Activated naive CD8-positive, alpha-beta T cell (primary cell): ENCODE measurements at regions not wholly inside any gene's neighbourhood (a gene's known extent, or its start where the extent isn't known, plus 50 kb on each side); places are given as distances from the start of the nearest gene placed in this dataset.
"Not testable (repeated sequence)": the region's sequence is repeated elsewhere in the genome, so short reads cannot be mapped to it uniquely, and the experiment has no call there.

Source experiments
- H3K27ac Mint-ChIP-seq: one replicate; pipeline ENCODE4 v1.8.0; 2021; ENCODE audit warnings: mixed read lengths
- H3K27me3 Mint-ChIP-seq: one replicate; pipeline ENCODE4 v1.8.0; 2021; ENCODE audit warnings: mixed read lengths
- H3K36me3 Mint-ChIP-seq: one replicate; pipeline ENCODE4 v1.8.0; 2021; ENCODE audit warnings: mixed read lengths
- H3K4me1 Mint-ChIP-seq: one replicate; pipeline ENCODE4 v1.8.0; 2021; ENCODE audit warnings: low read depth, mixed read lengths
- H3K4me3 Mint-ChIP-seq: one replicate; pipeline ENCODE4 v1.8.0; 2021; ENCODE audit warnings: mild to moderate bottlenecking, mixed read lengths
- H3K9me3 Mint-ChIP-seq: one replicate; pipeline ENCODE4 v1.8.0; 2021; ENCODE audit warnings: low read depth, mixed read lengths

DNA sequence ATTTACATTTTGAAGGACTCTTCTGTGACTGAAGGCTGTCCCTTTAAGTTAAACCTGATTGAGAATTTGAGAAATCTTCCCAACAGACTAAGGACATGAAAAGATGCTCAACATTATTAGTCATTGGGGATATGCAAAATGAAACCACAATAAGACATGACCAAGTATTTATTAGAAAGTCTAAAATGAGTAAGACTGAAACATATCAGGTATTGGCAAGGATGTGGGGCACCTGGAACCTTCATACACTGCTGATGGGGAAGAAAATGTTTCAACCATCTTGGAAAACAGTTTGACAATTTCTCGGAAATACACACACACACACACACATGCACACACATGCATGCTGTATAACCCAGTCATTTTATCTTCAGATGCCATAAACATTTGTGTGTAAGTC is 132.1 kb upstream of the CDK6 start:
- no peaks in the 10 kb centered on the region for H3K27me3 Mint-ChIP-seq
- H3K27ac Mint-ChIP-seq, result no peak overlapping the region
- peaks cover 6% of the 10 kb centered on the region for H3K4me1 Mint-ChIP-seq
- no peaks in the 10 kb centered on the region for H3K36me3 Mint-ChIP-seq
- no peak overlapping the region for H3K4me3 Mint-ChIP-seq
- no peaks in the 10 kb centered on the region for H3K9me3 Mint-ChIP-seq

DNA sequence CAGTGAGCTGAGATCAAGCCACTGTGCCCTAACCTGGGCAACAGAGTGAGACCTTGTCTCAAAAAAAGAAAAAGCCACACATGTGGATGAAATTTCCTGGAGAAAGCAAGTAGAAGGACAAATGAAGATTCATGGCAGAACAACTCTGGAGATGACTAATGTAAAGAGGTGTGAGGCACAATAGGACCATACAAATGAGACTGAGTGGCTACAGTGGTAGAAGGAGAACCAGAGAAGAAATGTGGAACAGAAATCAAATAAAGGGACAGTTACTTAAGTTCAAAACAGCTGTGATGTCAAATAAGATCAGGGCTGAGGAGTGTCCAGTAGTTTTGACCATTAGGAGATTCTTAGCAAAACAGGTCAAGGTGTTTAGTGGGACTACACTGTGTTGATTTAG is 130.9 kb upstream of the CDK6 start:
- Mint-ChIP-seq H3K27me3 (no peaks in the 10 kb centered on the region), H3K4me3 (no peak overlapping the region), H3K27ac (no peak overlapping the region), H3K4me1 (peaks cover 4% of the 10 kb centered on the region), H3K9me3 (no peaks in the 10 kb centered on the region), H3K36me3 (no peaks in the 10 kb centered on the region)

DNA sequence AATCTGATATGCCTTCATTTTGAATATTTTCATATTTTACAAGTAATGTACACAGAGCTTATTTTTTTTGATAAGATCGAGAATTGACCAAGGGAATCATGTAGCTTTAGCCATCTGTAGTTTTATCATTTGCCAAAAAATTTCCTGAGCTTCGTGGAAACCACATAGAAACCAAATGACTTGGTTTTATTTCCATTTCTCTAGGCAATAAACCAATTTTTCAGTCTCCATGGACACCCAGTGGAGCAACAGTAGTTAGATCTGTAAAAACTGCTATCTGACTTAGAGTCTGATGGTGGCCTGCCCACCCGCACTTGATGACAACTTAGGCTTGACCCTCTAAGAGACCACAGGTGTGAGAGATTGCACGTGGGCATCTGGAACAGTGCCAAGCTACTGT is 127.8 kb upstream of the CDK6 start:
- H3K9me3 Mint-ChIP-seq, result no peaks in the 10 kb centered on the region
- H3K4me3 Mint-ChIP-seq, result no peak overlapping the region
- no peak overlapping the region for H3K27ac Mint-ChIP-seq
- H3K4me1 Mint-ChIP-seq, result peaks cover 4% of the 10 kb centered on the region
- no peaks in the 10 kb centered on the region for H3K36me3 Mint-ChIP-seq
- H3K27me3 Mint-ChIP-seq, result no peaks in the 10 kb centered on the region

DNA sequence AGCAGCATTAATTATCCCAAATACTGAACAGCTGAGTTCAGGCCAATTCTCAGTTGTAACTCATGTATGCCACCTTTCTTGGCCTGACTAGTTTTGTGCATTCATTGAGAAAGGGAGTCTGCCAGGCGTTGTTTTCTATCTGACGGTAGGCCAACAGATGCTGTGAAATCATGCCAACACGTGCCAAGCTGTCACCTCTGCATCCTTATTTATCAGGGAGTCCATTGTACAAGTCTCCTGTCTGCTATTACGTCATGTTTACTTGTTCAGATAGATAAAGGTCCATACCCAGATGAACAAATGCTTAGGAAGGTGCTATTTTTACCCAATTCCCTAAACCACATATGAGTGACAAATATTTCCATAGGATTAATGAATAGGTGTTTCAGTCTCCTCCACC is 127.2 kb upstream of the CDK6 start:
- Mint-ChIP-seq H3K36me3 (no peaks in the 10 kb centered on the region), H3K9me3 (no peaks in the 10 kb centered on the region), H3K27ac (no peak overlapping the region), H3K4me1 (peaks cover 3% of the 10 kb centered on the region), H3K27me3 (no peaks in the 10 kb centered on the region), H3K4me3 (no peak overlapping the region)

DNA sequence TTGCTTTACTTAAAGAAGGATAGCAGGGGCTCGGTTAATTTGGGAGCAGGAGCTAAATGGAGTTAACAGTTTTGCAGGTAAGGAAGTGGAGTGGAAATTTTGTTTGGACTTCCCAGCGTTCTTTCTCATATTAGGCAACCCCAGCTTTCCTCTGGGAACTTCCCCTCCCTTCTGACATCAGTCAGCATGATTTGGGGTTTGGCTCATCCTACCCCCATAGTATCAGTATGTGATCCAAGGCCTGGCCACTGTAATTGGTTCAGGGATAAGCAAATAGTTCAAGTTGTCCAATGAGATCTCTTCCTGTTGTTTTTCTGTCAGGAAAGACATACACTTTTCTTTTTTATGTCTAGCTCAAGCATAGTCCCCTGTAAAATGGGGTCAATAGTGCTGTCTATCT is 125.6 kb upstream of the CDK6 start:
- Mint-ChIP-seq H3K27ac (no peak overlapping the region), H3K4me1 (no peaks in the 10 kb centered on the region), H3K9me3 (no peaks in the 10 kb centered on the region), H3K27me3 (no peaks in the 10 kb centered on the region), H3K4me3 (no peak overlapping the region), H3K36me3 (peaks cover 2% of the 10 kb centered on the region)

DNA sequence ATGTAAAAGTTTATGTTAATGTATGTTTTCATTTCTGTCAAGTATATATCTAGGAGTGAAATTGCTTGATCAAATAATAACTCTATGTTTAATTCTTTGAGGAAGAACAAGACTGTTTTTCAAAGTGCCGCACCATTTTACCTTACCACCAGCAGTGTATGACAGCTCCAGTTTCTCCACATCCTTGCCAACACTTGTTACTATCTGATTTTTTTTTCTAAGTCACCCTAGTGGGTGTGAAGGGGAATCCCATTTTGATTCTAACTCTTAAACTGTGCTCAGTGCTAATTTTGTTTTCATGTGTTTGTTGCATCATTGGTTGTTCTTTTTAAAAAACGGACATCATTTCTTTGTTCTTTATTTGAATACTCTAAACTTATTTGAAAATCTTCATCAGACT is 120.2 kb upstream of the CDK6 start:
- H3K27ac Mint-ChIP-seq, result no peak overlapping the region
- H3K27me3 Mint-ChIP-seq, result peaks cover 1% of the 10 kb centered on the region
- peaks cover 6% of the 10 kb centered on the region for H3K4me1 Mint-ChIP-seq
- peaks cover 7% of the 10 kb centered on the region for H3K9me3 Mint-ChIP-seq
- H3K4me3 Mint-ChIP-seq, result no peak overlapping the region
- H3K36me3 Mint-ChIP-seq, result peaks cover 10% of the 10 kb centered on the region

DNA sequence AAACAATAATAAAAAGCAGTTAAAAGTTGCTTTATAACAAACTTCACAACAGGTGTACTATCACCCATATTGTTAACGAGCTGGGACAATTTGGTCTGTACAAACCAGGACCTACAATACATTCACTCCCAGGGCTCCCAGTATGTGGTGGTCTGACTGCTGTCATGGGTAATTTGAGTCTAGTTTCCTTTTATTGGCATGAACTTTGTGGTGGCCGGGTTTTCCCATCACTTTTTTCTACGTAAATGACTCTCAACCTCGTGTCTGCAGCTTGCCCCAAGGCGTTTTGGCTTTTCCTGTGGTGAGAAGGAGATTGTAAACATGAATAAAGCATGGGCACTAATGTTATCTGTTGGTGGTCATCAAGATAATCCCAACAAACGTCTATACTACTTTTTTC is 118.7 kb upstream of the CDK6 start:
- Mint-ChIP-seq H3K36me3 (peaks cover 10% of the 10 kb centered on the region), H3K27me3 (peaks cover 1% of the 10 kb centered on the region), H3K4me1 (peaks cover 6% of the 10 kb centered on the region), H3K9me3 (peaks cover 7% of the 10 kb centered on the region), H3K27ac (peak overlapping the region; percentile 2), H3K4me3 (no peak overlapping the region)

DNA sequence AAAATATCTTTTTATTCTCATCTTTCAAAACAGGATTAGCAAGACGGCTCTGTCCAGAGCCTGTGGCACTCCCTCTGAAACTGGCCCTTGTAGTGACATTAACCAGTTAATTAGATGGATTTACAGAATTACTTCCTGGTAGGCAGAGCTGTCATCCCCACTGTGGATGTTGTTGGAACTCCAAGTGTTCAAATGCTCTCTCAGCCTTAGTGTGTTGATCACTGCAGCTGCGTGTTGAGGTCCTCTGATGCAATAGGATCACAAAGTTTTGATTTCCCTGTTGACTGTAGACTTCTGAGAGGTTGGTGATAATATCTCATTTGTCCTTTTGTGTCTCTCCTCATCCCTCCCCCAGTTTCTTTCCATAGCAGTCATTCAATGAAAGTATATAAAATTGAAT is 117.3 kb upstream of the CDK6 start:
- H3K27ac Mint-ChIP-seq, result peak overlapping the region; percentile 65
- peaks cover 6% of the 10 kb centered on the region for H3K4me1 Mint-ChIP-seq
- peaks cover 7% of the 10 kb centered on the region for H3K9me3 Mint-ChIP-seq
- H3K4me3 Mint-ChIP-seq, result no peak overlapping the region
- H3K27me3 Mint-ChIP-seq, result peaks cover 1% of the 10 kb centered on the region
- peaks cover 10% of the 10 kb centered on the region for H3K36me3 Mint-ChIP-seq

DNA sequence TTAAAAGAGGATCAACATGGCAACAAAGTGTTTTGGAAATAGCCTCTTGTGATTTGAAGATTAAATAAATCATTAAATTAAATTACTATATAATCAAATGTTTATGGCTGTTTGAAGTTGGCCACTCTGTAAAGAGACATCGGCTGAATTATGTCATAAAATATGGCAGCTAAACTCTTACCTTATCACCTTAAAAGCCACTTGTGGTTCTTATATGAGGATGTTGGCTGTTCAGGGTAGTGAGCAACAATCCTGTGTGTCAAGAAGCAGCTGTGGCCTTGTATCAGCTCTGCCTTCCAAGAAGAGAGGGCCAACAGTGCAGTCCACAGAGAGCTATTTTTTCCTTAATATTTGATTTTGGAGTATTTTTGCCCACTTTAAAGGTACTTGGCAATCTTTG is 113.4 kb upstream of the CDK6 start:
- Mint-ChIP-seq H3K9me3 (no peaks in the 10 kb centered on the region), H3K36me3 (no peaks in the 10 kb centered on the region), H3K4me1 (peaks cover 6% of the 10 kb centered on the region), H3K27me3 (peaks cover 2% of the 10 kb centered on the region), H3K27ac (no peak overlapping the region), H3K4me3 (no peak overlapping the region)

DNA sequence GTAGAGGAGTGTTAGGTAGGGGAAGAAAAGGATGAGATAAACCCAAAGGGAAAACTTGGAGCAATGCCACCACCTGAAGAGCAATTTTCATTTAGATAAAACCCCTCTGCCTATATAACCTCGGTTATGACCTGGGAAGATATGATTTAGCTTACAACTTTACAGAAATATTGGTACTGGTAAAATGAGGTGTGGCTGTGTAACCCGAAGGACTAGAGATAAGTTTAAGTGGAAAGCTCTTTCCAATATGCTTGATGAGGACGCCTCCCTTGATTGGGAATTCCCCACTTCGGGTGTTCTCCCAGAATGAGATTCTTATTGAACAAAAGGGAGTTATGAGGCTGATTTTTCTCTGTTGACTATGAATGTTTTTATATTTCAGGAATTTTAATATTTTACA is 109.5 kb upstream of the CDK6 start:
- Mint-ChIP-seq H3K9me3 (peaks cover 10% of the 10 kb centered on the region), H3K4me3 (no peak overlapping the region), H3K4me1 (peaks cover 3% of the 10 kb centered on the region), H3K36me3 (peaks cover 5% of the 10 kb centered on the region), H3K27ac (no peak overlapping the region), H3K27me3 (peaks cover 2% of the 10 kb centered on the region)

DNA sequence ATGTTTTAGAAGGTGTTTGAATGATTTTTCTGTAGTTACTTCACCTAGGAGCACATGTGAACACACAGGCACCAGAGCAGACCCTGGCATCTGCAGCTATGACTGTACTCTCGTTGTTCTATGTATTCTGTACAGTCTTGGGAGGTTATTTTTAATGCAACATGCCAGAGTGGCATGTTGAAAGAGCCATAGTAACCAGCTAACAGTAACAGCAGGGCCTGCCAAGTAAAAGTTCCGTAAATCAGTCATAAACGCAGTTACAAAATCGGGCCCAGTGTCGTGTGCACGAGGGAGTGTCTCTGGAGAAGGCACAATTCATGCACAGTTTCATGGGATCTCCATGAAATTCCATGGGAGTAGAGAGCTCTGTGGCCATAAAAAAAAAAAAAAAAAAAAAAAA is 108.3 kb upstream of the CDK6 start:
- Mint-ChIP-seq H3K4me3 (no peak overlapping the region), H3K27ac (no peak overlapping the region), H3K9me3 (peaks cover 16% of the 10 kb centered on the region), H3K36me3 (peaks cover 12% of the 10 kb centered on the region), H3K27me3 (peaks cover 2% of the 10 kb centered on the region), H3K4me1 (peaks cover 3% of the 10 kb centered on the region)

DNA sequence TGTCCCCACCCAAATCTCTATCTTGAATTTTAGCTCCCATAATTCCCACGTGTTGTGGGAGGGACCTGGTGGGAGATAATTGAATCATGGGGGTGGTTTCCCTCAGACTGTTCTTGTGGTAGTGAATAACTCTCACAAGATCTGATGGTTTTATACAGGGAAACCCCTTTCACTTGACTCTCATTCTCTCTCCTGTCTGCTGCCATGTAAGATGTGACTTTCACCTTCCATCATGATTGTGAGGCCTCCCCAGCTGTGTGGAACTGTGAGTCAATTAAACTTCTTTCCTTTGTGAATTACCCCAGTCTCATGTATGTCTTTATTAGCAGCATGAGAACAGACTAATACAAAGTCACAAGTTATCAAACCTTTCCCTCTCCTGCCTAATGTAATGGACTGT is 106.3 kb upstream of the CDK6 start:
- Mint-ChIP-seq H3K9me3 (peaks cover 20% of the 10 kb centered on the region), H3K27ac (peak overlapping the region; percentile 3)
- H3K4me1 Mint-ChIP-seq, result not testable (repeated sequence)

DNA sequence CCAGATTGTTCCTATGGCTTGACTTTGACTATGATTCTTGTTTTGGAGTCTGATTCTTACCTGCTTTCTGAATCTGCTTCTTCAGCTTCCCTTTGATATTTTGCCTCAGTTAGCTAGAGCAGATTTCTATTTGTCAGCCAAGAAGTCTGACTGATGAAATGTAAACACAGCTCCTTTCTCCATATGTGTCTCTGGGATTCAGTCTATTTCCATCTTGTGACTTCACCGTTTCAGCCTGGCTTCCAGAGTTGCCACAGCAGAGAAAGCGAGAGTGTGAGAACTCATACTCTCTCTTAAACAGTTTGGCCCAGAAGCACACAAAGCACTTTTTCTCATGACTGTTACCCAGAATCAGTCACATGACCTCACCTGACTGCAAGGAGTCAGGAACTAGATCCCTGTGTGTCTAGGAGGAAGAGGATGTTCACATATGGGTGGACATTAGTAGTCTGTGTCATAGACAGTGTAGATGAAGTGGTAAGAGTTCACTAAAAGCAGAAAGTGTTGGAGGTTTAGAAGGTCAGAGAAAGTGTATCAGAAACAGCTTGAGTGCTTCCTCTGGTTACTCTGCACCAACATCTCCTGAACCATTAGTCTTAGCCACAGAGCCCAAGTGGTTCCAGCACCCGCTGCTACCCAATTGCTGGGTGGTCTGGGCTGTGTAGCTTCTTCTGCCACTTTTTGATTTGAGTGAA is 103.4 kb upstream of the CDK6 start:
- Mint-ChIP-seq H3K36me3 (peaks cover 16% of the 10 kb centered on the region), H3K4me1 (peaks cover 3% of the 10 kb centered on the region), H3K27ac (no peak overlapping the region), H3K27me3 (no peaks in the 10 kb centered on the region), H3K9me3 (peaks cover 20% of the 10 kb centered on the region), H3K4me3 (no peak overlapping the region)

More for the DNA sequence above, 106.3 kb upstream of the CDK6 start:
- not testable (repeated sequence) for H3K27me3 Mint-ChIP-seq, H3K4me3 Mint-ChIP-seq
- H3K36me3 Mint-ChIP-seq, result peaks cover 16% of the 10 kb centered on the region

DNA sequence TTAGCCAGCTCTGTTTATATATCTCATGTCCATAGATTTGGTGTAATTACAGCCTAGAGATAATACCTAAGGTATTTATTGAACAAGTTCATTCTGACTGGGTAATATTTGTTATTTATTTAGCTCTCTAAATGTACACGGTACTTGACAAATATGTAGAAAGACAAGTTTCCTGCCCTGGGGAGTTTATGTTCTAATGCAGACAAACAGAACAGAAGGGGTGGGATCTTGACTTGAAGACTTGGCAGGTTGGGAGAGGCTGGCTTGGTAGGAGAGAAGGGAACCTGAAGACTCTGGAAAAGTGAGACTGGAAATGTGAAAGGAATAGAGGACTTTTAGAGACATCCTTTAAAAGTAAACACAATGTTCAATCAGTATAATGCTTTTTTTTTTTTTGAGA is 97.7 kb upstream of the CDK6 start:
- H3K4me1 Mint-ChIP-seq, result no peaks in the 10 kb centered on the region
- H3K9me3 Mint-ChIP-seq, result peaks cover 17% of the 10 kb centered on the region
- peaks cover 11% of the 10 kb centered on the region for H3K36me3 Mint-ChIP-seq
- no peak overlapping the region for H3K27ac Mint-ChIP-seq
- no peaks in the 10 kb centered on the region for H3K27me3 Mint-ChIP-seq
- no peak overlapping the region for H3K4me3 Mint-ChIP-seq

DNA sequence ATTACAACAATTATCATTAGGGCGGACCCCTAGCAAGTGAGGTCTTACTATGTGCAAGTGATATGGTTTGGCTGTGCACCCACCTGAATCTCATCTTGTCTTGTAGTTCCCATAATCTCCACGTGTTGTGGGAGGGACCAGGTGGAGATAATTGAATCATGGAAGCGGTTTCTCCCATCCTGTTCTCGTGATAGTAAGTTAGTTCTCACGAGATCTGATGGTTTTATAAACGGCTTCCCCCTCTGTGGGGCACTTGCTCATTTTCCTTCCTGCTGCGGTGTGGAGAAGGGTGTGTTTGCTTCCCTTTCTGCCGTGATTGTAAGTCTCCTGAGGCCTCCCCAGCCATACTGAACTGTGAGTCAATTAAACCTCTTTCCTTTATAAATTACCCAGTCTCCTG is 96.1 kb upstream of the CDK6 start:
- H3K4me3 Mint-ChIP-seq, result no peak overlapping the region
- no peaks in the 10 kb centered on the region for H3K4me1 Mint-ChIP-seq
- H3K27me3 Mint-ChIP-seq, result no peaks in the 10 kb centered on the region
- peaks cover 12% of the 10 kb centered on the region for H3K9me3 Mint-ChIP-seq
- H3K36me3 Mint-ChIP-seq, result peaks cover 7% of the 10 kb centered on the region
- no peak overlapping the region for H3K27ac Mint-ChIP-seq

DNA sequence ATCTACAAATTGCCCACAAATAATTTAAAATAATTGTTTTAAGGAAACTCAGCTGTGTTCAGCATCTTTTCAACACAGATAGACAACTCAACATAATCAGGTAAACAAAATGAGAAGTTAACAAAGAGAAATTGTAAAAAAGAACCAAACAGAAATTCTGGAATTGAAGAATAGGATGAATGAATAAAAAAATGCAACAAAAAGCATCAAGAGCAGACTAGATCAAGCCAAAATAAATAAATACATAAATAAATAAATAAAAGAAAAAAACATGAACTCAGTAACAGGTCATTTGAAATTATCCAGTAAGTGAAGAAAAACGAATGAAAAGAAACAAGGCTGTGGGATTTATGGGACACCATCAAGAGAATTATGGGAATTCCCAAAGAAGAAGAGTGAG is 94.0 kb upstream of the CDK6 start:
- H3K27me3 Mint-ChIP-seq, result peaks cover under 1% of the 10 kb centered on the region
- H3K4me1 Mint-ChIP-seq, result no peaks in the 10 kb centered on the region
- peaks cover 7% of the 10 kb centered on the region for H3K36me3 Mint-ChIP-seq
- no peak overlapping the region for H3K27ac Mint-ChIP-seq
- H3K4me3 Mint-ChIP-seq, result no peak overlapping the region
- peaks cover 12% of the 10 kb centered on the region for H3K9me3 Mint-ChIP-seq
